GM19468 (cell line): ENCODE measurements at regions not wholly inside any gene's neighbourhood (a gene's known extent, or its start where the extent isn't known, plus 50 kb on each side); places are given as distances from the start of the nearest gene placed in this dataset.

Experiments used
- ATAC-seq: cut with Tn5 transposase; IDR thresholded peaks from one replicate; pipeline ENCODE4 v1.9.1; 2021; ENCODE audit warnings: mild to moderate bottlenecking, moderate library complexity, moderate number of reproducible peaks; ENCODE audit not compliant: unreplicated experiment; ENCODE audit errors: extremely low read depth

DNA sequence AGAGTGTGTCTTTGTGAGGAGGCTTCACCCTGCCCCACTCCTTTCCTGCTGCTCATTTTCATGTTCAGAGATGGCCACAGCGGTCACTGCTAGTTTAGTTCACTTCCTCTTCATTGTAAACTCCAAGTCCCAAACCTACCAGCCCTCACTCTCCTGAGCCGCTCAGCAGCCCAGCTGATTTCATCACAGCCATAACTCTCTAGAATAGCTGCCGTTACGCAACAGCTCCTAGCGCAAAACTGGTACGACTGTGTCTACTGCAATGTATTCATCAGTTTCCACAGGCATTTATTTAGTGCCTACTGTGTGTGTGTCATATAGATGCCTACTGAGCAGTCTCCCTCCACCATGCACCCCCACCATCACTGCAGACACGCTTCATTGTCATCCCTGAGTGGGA, 233.5 kb upstream of the RPL38 start:
- ATAC-seq = no peak

DNA sequence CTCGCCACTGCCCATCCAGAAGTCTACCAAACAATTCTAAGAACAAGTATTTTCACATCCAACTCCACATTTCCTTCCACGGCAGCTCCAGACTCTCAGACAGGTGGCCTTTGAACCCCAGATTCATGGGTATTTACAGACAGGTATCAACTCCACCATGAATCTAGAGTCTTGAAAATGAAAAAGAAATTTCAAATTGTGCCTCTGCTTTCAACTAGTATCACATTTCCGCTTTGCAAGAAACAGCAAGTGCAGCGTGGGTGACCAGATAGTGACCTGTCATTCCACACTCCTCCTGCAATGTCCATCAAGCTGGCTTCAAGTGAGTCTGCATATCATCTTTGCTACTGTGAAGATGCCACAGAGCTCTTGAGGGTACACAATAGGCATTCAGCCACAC, 232.4 kb upstream of the RPL38 start:
- no peak for ATAC-seq

DNA sequence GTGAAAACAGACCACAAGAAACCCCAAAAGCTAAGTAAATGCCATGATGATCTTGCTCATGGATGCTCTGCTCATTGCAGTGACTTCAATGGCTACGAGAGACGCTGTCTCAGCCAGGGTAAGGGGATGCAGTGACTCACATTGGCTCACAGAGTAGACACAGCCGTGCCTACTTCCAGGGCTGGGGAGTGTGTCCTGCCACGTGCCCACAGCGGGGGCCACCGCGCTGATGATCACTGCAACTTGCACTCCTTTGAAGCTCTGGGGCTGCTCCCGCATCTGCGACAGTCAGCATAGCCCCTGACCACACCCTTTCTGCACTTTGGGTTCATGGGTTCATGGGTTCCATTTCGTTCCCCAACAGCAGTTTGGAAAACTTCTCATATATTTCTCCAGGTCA, 231.4 kb upstream of the RPL38 start:
- ATAC-seq = no peak

DNA sequence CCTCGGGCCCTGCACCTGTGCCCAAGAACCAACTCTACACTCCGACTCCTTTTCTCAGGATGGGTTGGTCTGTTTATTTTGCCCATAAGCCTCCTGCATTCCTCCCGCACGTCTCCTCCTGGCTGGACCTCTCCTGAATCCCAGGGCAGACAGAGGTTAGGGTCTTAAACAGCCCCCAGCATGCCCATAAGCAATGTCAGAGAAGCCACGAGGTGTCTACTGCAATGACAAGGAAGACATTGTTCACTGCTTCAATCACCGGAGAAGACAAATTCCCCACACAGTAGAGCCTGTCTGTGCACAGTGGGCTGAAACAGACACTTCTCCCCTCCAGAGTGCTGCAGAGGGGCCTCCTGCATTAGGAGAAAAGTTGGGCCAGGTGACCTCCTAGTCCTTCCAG, 230.6 kb upstream of the RPL38 start:
- no peak for ATAC-seq

DNA sequence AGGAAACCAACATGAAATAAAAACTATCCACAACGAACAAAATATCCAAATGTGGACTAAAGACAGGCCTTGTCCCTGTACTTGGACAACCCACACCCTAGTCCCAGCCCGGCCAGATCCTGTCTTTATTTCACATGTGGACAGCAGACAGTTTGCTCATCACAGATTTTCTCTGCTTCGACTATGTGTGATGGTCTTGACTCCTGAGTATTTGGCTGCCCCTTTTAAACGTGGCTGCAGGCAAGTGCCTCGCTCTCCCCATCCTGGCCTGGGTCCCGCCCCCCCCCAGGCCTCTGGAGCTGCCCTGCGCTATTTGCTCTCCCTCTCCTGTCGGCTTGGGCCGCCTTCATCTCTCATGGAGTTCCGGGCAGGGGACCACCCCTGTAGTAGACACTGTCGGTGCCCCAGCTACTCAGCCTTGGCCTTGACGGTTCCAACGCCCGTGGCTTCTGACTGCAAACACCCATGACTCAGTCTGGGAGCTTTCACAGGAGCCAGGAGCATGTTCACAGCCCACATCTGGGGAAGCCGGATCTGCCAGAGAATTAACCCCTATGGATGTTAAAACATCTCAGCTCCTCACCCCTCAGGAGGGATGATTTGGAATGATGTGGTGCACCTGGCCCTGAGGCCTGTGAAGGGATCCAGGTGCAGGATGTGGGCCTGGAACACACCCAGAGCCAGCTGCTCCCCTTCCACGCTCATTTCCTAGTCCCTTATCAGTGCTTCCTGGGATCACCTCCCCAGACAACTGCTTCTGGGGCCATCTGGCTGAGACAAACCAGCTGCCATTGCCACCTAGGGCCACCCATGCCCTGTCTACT, 229.7 kb upstream of the RPL38 start:
- no peak for ATAC-seq

DNA sequence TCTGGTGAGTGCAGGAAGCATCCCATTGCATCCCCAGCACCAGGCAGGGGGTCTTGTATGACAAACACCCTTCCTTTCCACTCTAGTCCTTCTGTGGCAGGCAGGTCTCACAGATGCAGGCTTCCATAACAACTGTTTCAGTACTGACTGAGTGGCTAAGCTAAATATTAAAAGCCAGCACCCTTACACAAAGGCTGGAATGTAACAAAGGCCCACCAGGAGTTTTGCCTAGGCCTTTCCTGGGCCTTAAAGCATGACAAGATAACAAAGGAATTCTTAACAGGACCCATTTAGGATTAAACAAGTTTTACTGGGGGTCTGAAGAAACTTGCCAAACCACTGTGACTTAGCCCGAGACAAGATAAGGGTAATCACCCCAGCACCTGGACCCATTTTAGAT, 228.9 kb upstream of the RPL38 start:
- no peak for ATAC-seq

DNA sequence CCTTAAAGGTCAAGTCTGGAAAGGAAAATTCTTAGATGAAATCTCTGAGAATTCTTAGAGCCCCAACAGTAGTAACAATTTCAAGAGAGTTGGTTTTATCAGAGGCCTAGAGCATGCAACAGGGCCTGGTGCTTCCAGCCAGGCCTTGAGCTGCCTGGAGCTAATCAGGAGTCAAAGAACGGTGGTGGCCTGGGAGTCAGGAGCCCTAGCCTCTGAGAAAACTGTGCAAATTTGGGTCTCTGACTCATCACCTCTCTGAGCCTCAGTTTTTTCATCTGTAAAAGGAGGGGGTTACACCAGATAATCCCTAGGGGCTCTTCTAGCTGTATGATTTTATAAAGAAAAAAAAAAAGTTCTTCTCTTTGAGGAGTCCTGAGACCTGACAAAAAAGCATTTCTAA, 227.3 kb upstream of the RPL38 start:
- no peak for ATAC-seq

DNA sequence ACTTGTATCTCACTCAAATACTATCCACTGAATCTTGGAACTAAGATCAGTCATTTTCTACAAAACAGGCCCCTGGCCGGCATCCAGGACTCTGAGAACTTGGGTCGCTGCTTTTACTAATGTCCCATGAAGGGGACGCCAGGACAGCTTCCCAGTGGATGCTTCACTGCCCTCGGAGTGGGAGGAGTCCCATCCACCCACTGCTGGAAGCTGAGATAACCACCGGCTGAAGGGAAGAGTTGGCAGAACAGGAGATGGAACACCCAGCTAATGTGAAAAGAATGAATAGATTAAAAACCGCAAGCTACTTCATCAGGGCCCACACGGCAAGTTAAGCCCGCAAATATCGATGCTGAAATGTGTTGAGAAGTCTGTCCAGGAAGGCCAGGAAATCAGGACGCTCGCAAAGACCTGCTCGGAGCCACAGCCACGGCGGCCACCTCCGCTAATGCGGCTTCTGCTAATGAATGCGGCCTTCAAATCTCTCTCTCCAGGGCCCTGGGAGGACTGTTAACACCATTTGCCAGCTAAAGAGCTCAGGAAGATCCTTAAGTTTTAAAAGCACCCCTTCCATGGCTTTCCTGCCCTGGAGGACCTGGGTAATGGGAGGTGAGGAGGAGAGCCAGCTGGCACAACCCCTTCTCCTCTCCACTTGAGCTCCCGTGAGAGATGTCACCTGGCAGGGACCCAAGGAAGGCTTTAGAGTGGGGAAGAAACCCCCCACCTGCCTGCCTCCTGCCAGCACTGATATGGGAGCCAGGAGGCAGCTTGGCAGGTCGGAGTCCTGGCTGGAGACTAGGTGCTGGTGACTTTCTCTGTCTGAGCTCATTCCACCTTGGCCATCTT, 226.6 kb upstream of the RPL38 start:
- ATAC-seq = no peak

DNA sequence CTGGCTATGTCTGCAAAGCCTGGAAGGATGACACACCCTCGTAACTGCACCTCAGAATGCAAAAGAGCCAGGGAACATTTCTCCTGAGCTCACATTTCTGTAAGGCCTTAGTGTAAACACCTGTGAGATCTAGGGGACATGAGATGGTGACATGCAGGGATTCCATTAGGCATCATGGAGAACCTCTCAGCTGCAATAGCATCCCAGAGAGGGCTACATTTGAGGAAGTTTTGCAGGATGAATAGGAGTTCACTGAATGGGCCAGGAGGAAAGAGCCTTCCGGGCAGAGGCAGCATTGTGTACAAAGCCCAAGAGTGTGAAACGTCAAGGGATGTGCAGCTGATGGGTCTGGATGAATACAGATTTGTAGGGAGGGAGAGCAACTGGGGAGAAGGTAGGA, 223.0 kb upstream of the RPL38 start:
- no peak for ATAC-seq

DNA sequence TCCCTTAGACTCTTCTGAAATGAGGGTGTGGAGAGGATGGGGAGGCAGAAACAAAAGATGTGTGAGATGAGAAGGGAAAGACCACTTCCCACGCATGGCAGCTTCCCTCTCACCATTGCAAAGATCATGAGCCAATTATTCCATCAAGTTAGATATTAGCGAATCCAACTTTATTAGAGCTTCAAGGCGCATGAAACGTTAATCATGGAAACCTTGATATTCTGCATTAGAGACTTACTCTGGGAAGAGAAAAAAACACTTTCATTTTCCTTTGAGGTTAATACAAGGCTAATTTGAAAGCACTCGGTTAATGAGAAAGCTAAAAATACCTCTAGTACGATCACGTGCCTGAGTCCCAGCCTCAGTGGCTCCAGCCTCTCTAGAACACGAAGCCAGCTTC, 220.6 kb upstream of the RPL38 start:
- no peak for ATAC-seq

DNA sequence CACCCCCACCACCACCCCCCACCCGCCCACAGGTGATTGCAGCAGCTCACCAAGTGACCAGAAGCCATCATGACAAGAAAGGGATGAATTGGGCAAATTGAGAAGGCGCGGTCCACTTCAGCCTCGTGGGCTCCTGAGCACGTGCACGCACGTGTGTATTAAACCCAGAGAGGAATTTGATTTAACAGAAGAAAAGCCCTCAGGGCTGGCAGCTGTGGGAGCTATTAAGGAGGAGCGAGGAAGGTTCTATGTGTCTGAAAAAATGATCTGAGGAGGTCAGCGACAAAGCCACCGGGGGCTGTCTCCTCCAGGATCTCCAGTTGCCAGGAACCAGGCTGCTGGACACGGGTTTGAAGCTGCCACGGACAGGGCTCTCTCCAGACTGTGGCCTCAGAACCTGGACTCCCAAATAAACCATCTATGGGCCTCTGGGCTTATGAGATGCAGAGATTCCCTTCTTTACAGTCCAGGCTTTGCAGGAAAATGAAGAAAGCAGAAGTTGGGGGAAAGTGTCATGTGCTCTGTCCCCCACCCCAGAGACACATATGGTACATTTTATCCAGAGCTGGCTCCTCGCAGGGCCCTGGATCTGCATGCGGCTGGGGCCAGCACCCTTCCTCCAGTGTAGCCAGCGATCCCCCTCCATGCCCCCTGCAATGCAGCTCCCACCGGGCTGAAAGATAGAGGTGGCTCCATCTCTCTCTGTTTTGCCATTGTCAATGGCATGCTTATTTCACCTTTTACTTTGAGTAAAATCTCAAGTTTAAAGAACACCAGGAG, 219.7 kb upstream of the RPL38 start:
- ATAC-seq = no peak

DNA sequence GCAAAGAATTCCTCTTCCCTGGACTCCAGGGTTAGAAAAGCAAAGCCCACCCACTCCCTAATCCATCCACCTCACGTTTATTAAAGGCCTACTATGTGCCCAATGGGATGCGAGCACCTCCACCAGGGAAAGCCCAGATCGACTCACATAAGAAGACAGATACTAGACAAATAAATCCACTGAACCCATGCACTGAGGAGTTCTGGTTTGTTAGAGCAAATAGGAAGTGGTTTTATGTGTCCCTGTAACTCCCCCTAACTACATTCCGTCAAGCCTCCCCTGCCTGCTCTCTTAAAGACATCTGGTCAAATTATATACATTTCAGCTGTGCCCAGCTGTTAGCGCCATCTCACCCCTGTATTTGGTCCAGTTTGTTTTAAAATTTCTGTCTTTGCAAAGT, 218.5 kb upstream of the RPL38 start:
- no peak for ATAC-seq

DNA sequence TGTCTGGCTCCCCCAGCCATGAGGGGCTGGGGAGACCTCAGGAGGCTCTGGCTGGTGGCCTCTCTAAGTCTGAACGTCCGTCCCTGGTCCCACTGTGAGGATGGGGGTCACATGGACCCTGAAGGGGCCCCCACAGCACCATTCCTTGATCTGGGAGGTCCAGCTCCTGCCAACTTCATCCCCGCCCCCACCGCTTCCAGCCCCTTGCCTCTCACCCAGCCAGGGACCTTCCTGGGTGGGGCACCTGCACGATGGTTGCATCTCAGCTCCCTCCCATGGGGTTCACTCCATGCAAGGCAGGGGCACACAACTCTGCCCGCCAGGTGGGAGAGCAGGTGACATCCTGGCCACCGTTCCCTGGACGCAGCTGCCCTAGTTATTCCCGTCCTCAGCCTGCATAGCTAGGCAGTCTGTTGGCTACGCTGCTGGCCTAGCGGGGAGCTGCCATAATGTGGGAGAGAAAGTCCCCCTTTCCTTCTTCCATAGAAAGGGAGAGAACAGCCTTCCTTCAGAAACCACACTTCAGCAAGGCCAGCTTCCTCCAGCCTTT, 217.9 kb upstream of the RPL38 start:
- no peak for ATAC-seq

DNA sequence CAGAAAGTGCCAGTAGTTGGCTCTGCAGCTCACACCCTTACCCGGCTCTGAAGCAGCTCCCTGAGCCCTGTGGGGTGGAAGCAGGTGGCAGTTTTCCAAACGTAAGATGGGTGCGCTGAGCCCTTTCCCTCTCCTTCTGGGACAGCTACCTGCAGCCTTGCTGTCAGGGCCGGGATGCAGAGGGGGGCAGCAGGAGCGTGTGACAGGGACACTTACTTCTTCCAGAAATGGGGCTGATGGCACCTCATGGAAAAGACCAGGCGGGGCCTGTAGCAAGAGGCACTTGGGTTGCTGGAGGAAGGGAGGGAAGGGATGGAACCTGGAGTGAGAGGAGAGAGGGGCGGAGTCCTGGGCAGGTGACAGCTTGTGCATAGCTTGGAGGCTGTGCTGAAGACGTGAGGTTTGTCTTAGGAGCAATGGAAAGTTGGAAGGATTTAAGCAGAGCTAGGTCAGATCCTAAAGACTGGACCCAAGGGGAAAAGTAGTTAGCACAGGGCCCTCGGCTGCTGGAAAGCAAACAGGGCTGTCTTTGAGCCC, 216.8 kb upstream of the RPL38 start:
- ATAC-seq = no peak

DNA sequence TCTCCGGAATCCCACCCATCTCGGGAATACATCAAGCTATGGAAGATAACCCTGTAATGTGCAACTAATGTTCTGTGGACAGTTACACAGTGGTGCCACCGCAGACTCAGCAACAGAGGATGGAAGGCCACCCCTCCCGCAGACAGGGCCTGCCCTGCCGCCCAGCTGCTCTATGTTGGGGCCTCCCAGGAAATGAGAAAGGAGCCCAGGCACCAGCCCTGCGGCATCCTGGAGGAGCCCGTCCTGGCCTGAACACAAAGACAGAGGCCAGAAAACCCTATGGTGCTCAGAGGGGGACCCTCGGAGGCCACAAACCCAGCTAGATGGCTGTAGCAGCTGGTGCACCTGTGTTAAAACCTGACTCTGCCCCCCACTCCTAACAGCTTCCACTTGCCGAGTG, 216.1 kb upstream of the RPL38 start:
- ATAC-seq = no peak

DNA sequence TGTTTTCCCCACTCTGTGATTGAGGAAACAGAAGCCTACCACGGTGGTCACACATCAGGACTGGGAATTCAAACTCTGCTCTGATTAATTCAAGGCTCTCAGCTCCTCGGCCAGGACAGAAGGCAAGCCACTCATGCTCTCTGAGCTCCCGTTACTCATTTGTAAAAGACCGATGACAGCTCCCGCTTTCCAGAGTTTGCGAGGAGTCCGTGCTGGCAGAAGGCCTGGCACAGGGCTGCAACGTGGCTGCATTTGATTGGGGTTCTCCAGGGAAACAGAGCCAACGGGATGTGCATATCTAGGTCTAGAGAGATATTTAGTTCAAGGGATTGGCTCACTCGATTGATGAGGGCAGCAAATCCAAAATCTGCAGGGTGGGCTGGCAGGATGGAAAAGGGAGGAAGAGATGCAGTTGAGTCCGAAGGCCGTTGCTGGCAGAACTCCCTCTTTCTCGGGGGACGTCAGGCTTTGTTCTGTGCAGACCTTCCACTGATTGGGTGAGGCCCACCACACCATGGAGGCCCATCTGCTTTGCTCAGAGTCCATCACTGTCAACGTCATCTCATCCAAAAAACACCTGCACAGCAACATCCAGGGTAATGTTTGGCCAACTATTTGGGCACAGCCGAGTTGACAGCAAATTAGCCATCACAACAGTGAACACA, 215.5 kb upstream of the RPL38 start:
- ATAC-seq = no peak

DNA sequence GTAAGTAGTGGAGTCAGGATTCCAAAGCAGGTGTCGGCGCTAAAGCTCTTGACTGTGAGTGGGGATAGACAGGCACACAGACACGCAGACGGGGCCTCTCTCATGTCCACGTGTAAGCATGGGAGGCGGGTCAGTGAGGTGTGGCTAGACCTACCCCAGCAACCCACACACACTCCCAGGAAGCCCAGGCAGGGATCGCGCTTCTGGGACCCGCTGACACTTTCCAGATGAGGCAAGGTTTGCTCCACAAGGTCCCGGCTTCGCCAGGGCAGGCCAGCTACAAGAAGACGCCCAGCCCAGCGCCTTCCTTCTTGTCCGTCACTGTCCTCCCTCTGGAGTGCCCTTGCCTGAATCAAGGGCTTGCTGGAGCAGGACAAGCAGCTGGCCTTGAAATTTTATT, 213.8 kb upstream of the RPL38 start:
- ATAC-seq = no peak

DNA sequence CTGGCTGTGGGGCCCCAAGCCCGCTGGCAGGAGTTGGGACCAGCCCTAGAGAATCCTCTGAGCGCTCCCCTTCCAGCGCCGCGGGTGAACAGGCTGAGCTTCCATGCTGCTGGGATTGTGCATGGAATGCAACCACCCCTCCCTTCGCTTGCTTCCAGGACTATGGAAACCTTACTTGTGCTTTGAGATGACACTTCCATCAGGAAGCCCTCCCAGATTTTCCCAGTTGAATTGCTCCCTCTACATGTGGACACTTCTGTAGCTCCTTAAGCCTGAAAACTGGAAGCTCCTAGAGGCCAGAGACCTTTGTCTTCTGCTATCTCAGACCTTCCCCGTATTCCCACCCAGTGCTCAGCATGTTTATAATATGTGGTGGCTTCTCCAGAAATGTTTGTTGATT, 213.2 kb upstream of the RPL38 start:
- no peak for ATAC-seq

DNA sequence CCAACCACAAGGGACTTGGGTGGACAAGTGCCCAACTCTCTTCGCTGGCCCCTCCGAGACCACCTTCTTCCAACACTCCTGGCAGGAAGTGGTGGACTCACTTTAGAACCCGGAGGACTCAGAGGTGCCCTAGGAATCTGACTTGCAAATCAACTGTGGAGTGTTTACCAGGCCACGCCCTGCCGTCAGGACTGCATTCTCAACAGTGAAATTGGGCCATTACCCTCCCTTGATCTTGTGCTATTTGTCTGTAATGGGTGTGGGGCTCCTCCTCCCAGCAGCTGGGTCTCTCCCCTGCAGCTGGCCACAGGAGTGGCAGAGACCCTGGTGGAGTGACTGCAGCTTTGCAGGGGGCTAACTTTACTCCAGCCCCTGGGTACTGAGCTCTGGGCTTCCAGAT, 212.2 kb upstream of the RPL38 start:
- no peak for ATAC-seq

DNA sequence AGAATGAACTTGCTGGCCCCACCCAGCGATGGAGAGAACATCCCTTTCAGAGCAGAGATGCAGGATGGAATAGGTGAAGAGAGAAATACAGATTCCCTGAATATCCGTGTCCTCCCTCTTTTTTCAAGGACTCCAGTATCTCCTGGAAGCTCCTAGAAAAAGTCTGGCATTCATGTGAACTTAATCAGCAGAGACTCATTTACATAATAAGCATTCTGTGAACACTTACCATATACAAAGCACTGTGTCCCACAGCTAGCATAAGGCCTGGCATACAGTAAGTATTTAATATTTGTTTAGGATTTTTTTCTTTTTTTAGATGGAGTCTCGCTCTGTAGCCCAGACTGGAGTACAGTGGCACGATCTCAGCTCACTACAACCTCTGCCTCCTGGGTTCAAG, 208.5 kb upstream of the RPL38 start:
- ATAC-seq = no peak
